AG09319 (cell line): ENCODE measurements at regions not wholly inside any gene's neighbourhood (a gene's known extent, or its start where the extent isn't known, plus 50 kb on each side); places are given as distances from the start of the nearest gene placed in this dataset.

ENCODE experiments used
- DNase-seq: peaks from one replicate; pipeline ENCODE4 v3.0.0-alpha.2; 2010; ENCODE audit warnings: low read depth; ENCODE audit errors: extremely low read depth
- TF ChIP-seq, protein P1 (sequence below): IDR thresholded peaks from 2 replicates; pipeline ENCODE4 v1.5.1; 2011; ENCODE audit warnings: low read depth, mild to moderate bottlenecking, inconsistent platforms, low read length, moderate library complexity

DNA sequence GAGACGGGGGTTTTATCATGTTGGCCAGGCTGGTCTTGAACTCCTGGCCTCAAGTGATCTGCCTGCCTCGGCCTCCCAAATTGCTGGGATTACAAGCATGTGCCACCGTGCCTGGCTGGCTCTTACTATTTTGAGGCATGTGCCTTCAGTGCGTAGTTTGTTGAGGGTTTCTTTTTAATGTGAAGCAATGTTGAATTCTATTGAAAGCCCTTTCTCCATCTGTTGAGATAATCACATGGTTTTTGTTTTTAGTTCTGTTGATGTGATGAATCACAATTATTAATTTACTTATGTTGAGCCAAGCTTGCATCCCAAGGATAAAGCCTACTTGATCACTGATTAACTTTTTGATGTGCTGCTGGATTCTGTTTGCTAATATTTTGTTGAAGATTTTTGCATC, 290.9 kb downstream of the KCNRG start:
- TF ChIP-seq, protein P1, sequence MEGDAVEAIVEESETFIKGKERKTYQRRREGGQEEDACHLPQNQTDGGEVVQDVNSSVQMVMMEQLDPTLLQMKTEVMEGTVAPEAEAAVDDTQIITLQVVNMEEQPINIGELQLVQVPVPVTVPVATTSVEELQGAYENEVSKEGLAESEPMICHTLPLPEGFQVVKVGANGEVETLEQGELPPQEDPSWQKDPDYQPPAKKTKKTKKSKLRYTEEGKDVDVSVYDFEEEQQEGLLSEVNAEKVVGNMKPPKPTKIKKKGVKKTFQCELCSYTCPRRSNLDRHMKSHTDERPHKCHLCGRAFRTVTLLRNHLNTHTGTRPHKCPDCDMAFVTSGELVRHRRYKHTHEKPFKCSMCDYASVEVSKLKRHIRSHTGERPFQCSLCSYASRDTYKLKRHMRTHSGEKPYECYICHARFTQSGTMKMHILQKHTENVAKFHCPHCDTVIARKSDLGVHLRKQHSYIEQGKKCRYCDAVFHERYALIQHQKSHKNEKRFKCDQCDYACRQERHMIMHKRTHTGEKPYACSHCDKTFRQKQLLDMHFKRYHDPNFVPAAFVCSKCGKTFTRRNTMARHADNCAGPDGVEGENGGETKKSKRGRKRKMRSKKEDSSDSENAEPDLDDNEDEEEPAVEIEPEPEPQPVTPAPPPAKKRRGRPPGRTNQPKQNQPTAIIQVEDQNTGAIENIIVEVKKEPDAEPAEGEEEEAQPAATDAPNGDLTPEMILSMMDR = no peak
- DNase-seq = no peak

DNA sequence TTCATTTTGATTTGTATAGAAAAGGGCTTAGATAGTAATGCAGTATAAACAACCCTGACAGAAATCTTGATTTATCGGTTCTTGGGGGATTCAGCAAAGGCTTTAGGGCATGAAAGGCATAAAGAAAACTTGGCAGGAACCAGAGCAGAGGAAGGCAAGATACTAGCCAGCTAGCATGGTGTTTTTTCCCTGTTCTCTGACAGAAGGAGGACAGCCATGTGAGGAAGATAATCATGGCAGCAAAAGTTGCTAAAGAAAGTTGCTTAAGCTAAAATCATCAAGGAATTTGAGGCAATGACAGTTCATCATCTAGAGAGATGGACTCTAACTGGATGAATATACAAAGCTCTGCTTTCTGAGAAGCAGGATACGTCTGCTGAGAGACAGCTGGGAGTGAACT, 294.1 kb downstream of the KCNRG start:
- no peak for DNase-seq
- TF ChIP-seq, protein P1 = no peak

DNA sequence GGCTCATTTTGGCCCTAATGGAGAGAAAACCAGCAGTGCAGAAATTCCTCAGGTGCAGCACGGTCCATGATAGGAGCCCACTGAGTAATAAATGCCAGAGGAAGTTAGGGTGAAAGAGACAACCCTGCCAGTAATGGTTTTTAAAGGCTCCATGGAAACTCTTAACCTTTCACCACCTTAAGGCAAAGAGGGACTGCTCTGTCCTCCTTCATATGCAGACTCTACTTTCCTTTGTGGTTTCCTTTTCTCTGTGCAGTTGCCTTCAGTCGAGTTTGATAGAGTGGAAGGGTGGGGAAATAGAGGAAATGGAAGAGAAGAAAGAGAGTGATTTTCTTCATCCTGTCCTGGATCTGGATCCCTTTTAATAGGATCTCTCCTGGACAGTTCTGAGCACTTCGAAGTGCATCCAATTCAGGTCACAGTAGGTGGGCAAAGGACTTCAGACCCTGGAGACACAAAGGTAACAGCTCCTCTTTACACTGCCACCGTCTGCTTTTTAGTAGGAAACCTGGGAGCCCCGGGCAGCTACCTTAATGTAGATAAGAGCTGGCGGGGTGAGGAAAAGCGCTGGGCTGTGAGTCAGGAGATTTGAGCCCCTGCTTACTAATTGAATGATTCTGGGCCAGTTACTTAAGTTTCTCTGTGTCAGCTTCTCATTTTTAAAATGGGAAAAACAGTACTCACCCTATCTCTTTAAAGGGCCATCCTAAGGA, 294.8 kb downstream of the KCNRG start:
- DNase-seq = no peak
- TF ChIP-seq, protein P1 = no peak

DNA sequence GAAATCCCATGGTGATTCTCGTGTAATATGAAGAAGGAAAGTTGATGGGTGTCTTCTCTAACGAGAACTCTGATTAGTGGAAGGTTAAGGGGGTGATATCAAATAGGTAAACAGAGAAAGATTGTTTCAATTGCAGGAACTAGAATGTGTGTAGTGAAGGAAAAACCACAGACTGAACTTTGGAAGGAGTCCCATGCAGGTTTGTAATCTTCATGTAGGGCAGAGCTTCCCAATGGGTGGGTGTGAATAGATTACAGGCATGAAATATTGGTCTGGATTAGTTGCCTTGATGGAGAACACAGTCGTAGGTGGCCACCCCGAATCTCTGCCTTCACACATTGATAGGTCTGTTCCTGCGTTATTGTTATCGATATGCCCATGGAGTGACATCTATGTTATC, 295.5 kb downstream of the KCNRG start:
- TF ChIP-seq, protein P1 = no peak
- DNase-seq = no peak

DNA sequence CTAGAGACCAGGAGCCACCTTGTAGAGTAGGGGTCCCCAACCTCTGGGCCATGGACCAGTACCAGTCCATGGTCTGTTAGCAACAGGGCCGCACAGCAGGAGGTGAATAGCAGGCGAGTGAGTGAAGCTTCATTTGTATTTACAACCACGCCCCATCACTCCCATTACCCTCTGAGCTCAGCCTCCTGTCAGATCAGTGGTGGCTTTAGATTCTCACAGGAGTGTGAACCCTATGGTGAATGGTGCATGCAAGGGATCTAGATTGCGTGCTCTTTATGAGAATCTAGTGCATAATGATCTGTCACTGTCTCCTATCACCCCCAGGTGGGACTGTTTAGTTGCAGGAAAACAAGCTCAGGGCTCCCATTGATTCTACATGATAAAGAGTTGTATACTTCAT, 303.6 kb downstream of the KCNRG start:
- no peak for DNase-seq
- TF ChIP-seq, protein P1 = no peak

DNA sequence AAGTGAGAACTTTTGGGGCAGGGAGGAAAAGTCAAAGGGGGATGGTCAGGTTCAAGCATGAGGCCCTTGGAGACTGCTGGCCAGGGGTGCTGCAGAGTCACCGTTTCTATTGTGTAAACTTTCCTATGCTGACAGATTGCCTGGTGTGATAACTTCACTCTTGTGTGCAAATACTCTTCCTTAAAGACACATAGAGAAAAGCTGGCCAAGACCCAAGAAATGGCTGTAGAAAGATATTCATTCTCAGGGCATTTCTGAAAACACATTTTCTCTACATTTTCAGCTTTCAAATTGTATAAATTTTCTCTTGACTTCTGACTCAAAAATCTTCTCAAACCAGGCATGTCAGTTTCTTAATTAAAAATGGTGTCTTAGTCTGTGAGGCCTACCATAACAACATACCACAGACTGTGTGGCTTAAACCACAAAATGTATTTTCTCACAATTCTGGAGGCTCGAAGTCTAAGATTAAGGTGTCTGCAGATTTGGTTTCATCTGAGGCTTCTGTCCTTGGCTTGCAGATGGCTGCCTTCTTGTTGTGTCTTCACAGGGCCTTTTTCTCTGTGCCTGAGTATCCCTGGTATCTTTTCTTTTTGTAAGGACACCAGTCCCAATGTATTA, 304.5 kb downstream of the KCNRG start:
- TF ChIP-seq, protein P1 = no peak
- no peak for DNase-seq

DNA sequence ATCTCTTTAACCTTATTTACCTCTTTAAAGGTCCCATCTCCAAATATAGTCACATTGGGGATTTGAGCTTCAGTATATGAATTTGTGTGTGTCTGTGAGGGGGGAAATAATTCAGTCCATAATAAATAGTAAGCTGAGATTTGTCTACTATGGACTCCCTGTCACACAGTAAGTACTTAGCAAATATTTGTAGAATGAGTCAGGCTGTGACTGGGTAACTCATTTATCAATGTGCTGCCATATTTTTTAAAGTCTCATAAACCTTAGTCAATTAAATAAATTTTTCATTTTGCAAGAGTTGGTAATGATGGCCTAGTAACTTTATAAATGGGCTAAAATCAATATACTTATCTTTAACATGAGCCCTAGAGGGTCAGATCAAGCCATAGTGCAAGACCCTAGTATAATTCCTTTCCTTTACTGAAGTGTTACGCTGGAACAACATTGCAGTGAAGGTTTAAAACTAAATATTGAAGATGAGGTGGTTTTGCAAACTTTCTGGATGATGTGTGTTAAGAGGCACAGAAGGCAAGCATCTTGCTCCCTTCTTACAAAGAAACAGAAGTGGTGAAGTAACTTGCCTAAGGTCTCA, 305.1 kb downstream of the KCNRG start:
- DNase-seq = no peak
- TF ChIP-seq, protein P1 = no peak
